ENCODE measurements at regions not wholly inside any gene's neighbourhood (a gene's known extent, or its start where the extent isn't known, plus 50 kb on each side); places are given as distances from the start of the nearest gene placed in this dataset.

- Mint-ChIP-seq H3K27me3 (no peaks in the 10 kb centered on the region), H3K9me3 (ENCODE audit: low read depth) (peaks cover 2% of the 10 kb centered on the region), H3K27ac (no peak overlapping the region), H3K36me3 (ENCODE audit: insufficient read depth) (no peaks in the 10 kb centered on the region), H3K4me1 (ENCODE audit: low read depth) (no peaks in the 10 kb centered on the region), H3K4me3 (ENCODE audit: low read depth) (no peak overlapping the region)
- DNase-seq (ENCODE audit: low spot score, unreplicated experiment) = no peak
- TF ChIP-seq CTCF (IDR thresholded peaks at IDR 0.05; ENCODE audit: unreplicated experiment) = no peak
Observed at GRCh38 chr3:514192-514591, 317.6 kb downstream of the CHL1 start.

GRCh38 chr3:519026-519425 lies 322.5 kb downstream of the CHL1 start:
- no peak for TF ChIP-seq CTCF (IDR thresholded peaks at IDR 0.05; ENCODE audit: unreplicated experiment)
- no peak for DNase-seq (ENCODE audit: low spot score, unreplicated experiment)
- H3K36me3 Mint-ChIP-seq (ENCODE audit: insufficient read depth) = no peaks in the 10 kb centered on the region
- H3K4me3 Mint-ChIP-seq (ENCODE audit: low read depth) = no peak overlapping the region
- no peaks in the 10 kb centered on the region for H3K9me3 Mint-ChIP-seq (ENCODE audit: low read depth)
- H3K27me3 Mint-ChIP-seq = no peaks in the 10 kb centered on the region
- no peak overlapping the region for H3K27ac Mint-ChIP-seq
- H3K4me1 Mint-ChIP-seq (ENCODE audit: low read depth) = no peaks in the 10 kb centered on the region

GRCh38 chr3:522888-523287 lies 326.3 kb downstream of the CHL1 start:
- H3K9me3 Mint-ChIP-seq (ENCODE audit: low read depth) = no peaks in the 10 kb centered on the region
- H3K4me1 Mint-ChIP-seq (ENCODE audit: low read depth) = no peaks in the 10 kb centered on the region
- H3K27me3 Mint-ChIP-seq = no peaks in the 10 kb centered on the region
- no peak for TF ChIP-seq CTCF (IDR thresholded peaks at IDR 0.05; ENCODE audit: unreplicated experiment)
- no peak overlapping the region for H3K27ac Mint-ChIP-seq
- no peaks in the 10 kb centered on the region for H3K36me3 Mint-ChIP-seq (ENCODE audit: insufficient read depth)
- DNase-seq (ENCODE audit: low spot score, unreplicated experiment) = no peak
- H3K4me3 Mint-ChIP-seq (ENCODE audit: low read depth) = no peak overlapping the region

- H3K4me1 Mint-ChIP-seq (ENCODE audit: low read depth) = no peaks in the 10 kb centered on the region
- no peaks in the 10 kb centered on the region for H3K36me3 Mint-ChIP-seq (ENCODE audit: insufficient read depth)
- TF ChIP-seq CTCF (IDR thresholded peaks at IDR 0.05; ENCODE audit: unreplicated experiment) = no peak
- no peak overlapping the region for H3K4me3 Mint-ChIP-seq (ENCODE audit: low read depth)
- H3K9me3 Mint-ChIP-seq (ENCODE audit: low read depth) = no peaks in the 10 kb centered on the region
- no peak for DNase-seq (ENCODE audit: low spot score, unreplicated experiment)
- no peaks in the 10 kb centered on the region for H3K27me3 Mint-ChIP-seq
- H3K27ac Mint-ChIP-seq = no peak overlapping the region
Observed at GRCh38 chr3:525415-525814, 328.9 kb downstream of the CHL1 start.

- no peak overlapping the region for H3K27ac Mint-ChIP-seq
- no peaks in the 10 kb centered on the region for H3K27me3 Mint-ChIP-seq
- peaks cover 4% of the 10 kb centered on the region for H3K9me3 Mint-ChIP-seq (ENCODE audit: low read depth)
- no peaks in the 10 kb centered on the region for H3K4me1 Mint-ChIP-seq (ENCODE audit: low read depth)
- peak; percentile 30 for DNase-seq (ENCODE audit: low spot score, unreplicated experiment)
- peak overlapping the region; percentile 64 for H3K4me3 Mint-ChIP-seq (ENCODE audit: low read depth)
- H3K36me3 Mint-ChIP-seq (ENCODE audit: insufficient read depth) = no peaks in the 10 kb centered on the region
- peak; percentile 57 for TF ChIP-seq CTCF (IDR thresholded peaks at IDR 0.05; ENCODE audit: unreplicated experiment)
Observed at GRCh38 chr3:535566-536416, 339.2 kb downstream of the CHL1 start.

Measured in progenitor cell of endocrine pancreas (in vitro differentiated cells).